GM12891 (cell line): ENCODE measurements at regions not wholly inside any gene's neighbourhood (a gene's known extent, or its start where the extent isn't known, plus 50 kb on each side); places are given as distances from the start of the nearest gene placed in this dataset.

Experiments
- DNase-seq: peaks from one replicate; pipeline ENCODE4 v3.0.0; 2011; ENCODE audit warnings: low spot score; ENCODE audit not compliant: insufficient read length
- FAIRE-seq: peaks from 2 replicates; lab custom pipeline; 2011; peaks lifted over from hg19 to GRCh38; lab: Jason Lieb, UNC
- PAX5 ChIP-seq: IDR thresholded peaks from 2 replicates; pipeline ENCODE4 v1.6.1; 2011; ENCODE audit warnings: low read length, moderate library complexity, mild to moderate bottlenecking; ENCODE audit not compliant: insufficient read depth, severe bottlenecking
- POLR2A ChIP-seq: IDR thresholded peaks from 2 replicates; pipeline ENCODE4 v1.6.1; 2011; ENCODE audit warnings: low read depth, low read length, control low read depth
- POLR2AphosphoS5 ChIP-seq: IDR thresholded peaks from 2 replicates; pipeline ENCODE4 v1.6.1; 2011; ENCODE audit warnings: low read depth, low read length, control low read depth
- POU2F2 ChIP-seq: IDR thresholded peaks from 2 replicates; pipeline ENCODE4 v1.6.1; 2011; ENCODE audit warnings: low read depth, mild to moderate bottlenecking, control low read depth, low read length, moderate library complexity
- SPI1 ChIP-seq: IDR thresholded peaks from 2 replicates; pipeline ENCODE4 v1.6.1; 2011; ENCODE audit warnings: low read depth, low read length, control low read depth
- TAF1 ChIP-seq: IDR thresholded peaks from 2 replicates; pipeline ENCODE4 v1.6.1; 2011; ENCODE audit warnings: low read depth, low read length, control low read depth

- FAIRE-seq: no peak
- no peak for TF ChIP-seq POU2F2
- TF ChIP-seq POLR2AphosphoS5: no peak
- TF ChIP-seq SPI1: no peak
- no peak for DNase-seq
These were observed 2707.5 kb downstream of the PCDH7 start for GRCh38 chr4:33427676-33428075.

- DNase-seq (no peak), FAIRE-seq (no peak)
- no peak for TF ChIP-seq PAX5
- no peak for TF ChIP-seq POLR2A
- TF ChIP-seq POU2F2: no peak
- no peak for TF ChIP-seq SPI1
- no peak for TF ChIP-seq POLR2AphosphoS5
- TF ChIP-seq TAF1: no peak
These were observed 2709.8 kb downstream of the PCDH7 start for GRCh38 chr4:33429971-33430370.

DNA sequence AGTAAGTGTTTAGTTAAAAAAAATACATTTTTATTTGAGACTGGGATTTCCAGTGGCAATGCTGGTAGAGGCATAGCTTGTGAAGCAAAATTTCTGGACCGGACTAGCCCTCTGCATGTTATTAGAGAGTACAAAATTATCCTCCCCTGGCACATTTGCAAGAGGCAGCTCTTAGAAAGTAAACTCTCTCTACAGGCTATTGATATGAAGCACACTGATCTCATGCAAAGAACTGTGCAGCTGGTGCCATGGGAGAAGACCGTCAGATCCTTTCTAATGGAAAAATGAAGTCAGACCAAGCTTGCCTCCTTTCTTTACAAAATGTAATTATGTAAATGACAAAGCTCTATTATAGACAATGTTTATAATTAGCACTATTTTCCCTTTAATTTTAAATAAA, 2717.2 kb downstream of the PCDH7 start:
- FAIRE-seq (no peak), DNase-seq (no peak)

DNA sequence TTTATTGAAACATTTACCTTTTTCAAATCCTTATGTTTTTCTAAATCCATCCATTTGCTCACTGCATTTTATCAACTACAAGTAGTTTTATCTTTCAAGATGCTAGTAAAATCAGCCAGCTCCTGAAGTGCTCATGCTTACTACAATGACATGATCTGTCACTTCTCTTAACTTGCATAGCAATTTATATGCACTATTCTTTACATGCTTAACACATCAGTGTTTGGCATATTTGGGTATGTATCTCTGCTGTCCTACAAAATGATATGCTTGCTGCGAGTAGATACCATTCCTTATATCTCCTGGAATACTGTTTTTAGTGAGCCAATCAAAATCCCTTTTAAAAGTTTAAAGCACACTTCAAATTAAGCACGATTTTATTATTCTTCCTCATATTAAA, 2726.8 kb downstream of the PCDH7 start:
- DNase-seq (no peak), FAIRE-seq (no peak)
- no peak for TF ChIP-seq POLR2AphosphoS5
- TF ChIP-seq TAF1: no peak
- no peak for TF ChIP-seq POLR2A
- TF ChIP-seq SPI1: no peak
- no peak for TF ChIP-seq PAX5
- no peak for TF ChIP-seq POU2F2

More for the DNA sequence above, 2717.2 kb downstream of the PCDH7 start:
- TF ChIP-seq SPI1 (no peak), POLR2AphosphoS5 (no peak), POU2F2 (no peak), POLR2A (no peak), TAF1 (no peak), PAX5 (no peak)

- DNase-seq (no peak), FAIRE-seq (no peak)
- no peak for TF ChIP-seq POLR2A
- TF ChIP-seq PAX5: no peak
- TF ChIP-seq POLR2AphosphoS5: no peak
- TF ChIP-seq TAF1: no peak
- no peak for TF ChIP-seq SPI1
- no peak for TF ChIP-seq POU2F2
These were observed 2728.8 kb downstream of the PCDH7 start for GRCh38 chr4:33448948-33449347.

GRCh38 chr4:33453436-33453835, 2733.3 kb downstream of the PCDH7 start:
- no peak for DNase-seq
- TF ChIP-seq POLR2AphosphoS5 (no peak), POU2F2 (no peak), SPI1 (no peak), POLR2A (no peak), TAF1 (no peak), PAX5 (no peak)
- FAIRE-seq: no peak

DNA sequence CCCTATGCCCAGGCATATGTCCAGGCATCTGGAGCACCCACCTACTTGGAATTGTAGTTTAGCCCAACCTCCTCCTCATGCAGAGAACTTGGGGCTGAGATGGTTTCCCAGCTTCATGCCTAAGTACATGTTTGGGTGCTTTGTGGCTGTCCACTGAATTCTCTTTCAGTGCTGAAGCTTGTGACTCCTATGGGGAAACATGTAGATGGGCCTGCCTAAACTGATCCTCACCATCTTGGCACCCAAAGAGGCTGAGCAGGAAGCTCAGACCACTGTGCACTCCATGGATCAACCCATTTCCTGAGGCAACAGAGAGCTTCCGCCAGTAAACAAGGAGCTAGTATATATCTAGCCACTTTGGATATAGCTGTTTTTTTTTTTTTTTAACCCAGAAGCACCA, 2733.7 kb downstream of the PCDH7 start:
- no peak for DNase-seq
- TF ChIP-seq POLR2AphosphoS5 (no peak), SPI1 (no peak), TAF1 (no peak), POLR2A (no peak), PAX5 (no peak), POU2F2 (no peak)
- FAIRE-seq: no peak

GRCh38 chr4:33465565-33465964, 2745.4 kb downstream of the PCDH7 start:
- no peak for TF ChIP-seq PAX5
- TF ChIP-seq POLR2AphosphoS5: no peak
- no peak for TF ChIP-seq POLR2A
- no peak for TF ChIP-seq TAF1
- TF ChIP-seq POU2F2: no peak
- DNase-seq (no peak), FAIRE-seq (no peak)

- no peak for DNase-seq
- TF ChIP-seq PAX5 (no peak), POLR2A (no peak), POU2F2 (no peak), POLR2AphosphoS5 (no peak), TAF1 (no peak)
- FAIRE-seq: no peak
These were observed 2747.1 kb downstream of the PCDH7 start for GRCh38 chr4:33467291-33467690.

GRCh38 chr4:33470805-33471204, 2750.6 kb downstream of the PCDH7 start:
- FAIRE-seq (no peak), DNase-seq (no peak)
- TF ChIP-seq POLR2AphosphoS5 (no peak), TAF1 (no peak), POLR2A (no peak), PAX5 (no peak), SPI1 (no peak), POU2F2 (no peak)
